Aorta (tissue), 5 donors: ENCODE measurements at regions not wholly inside any gene's neighbourhood (a gene's known extent, or its start where the extent isn't known, plus 50 kb on each side); places are given as distances from the start of the nearest gene placed in this dataset.

Source experiments
- ATAC-seq: fragments of 200-7000 bp; cut with Tn5 transposase; one replicate; pipeline ENCODE4 v1.9.1; 2022; ENCODE audit warnings: moderate library complexity; ENCODE audit not compliant: low FRiP score
- DNase-seq, 2 donors: peaks; one replicate each; pipeline ENCODE4 v3.0.0-alpha.2; 2020
- H3K27ac ChIP-seq, 2 donors: one replicate each; pipeline ENCODE4 v1.5.1; 2013; ENCODE audit warnings: low read length in 2 of 2, mild to moderate bottlenecking in 2 of 2, moderate library complexity in 2 of 2, control low read depth in 1 of 2, inconsistent platforms in 1 of 2, low read depth in 1 of 2
- H3K27me3 ChIP-seq, 2 donors: one replicate each; pipeline ENCODE4 v1.6.1; 2013; ENCODE audit warnings: control low read depth in 1 of 2, low read length in 1 of 2, mild to moderate bottlenecking in 1 of 2, moderate library complexity in 1 of 2; ENCODE audit not compliant: insufficient read depth in 2 of 2, control insufficient read depth in 1 of 2
- H3K36me3 ChIP-seq, 2 donors: one replicate each; pipeline ENCODE4 v1.6.1; 2013; ENCODE audit warnings: control low read depth in 1 of 2, low read length in 1 of 2, mild to moderate bottlenecking in 1 of 2; ENCODE audit not compliant: insufficient read depth in 2 of 2, control insufficient read depth in 1 of 2
- H3K4me1 ChIP-seq, 2 donors: one replicate each; pipeline ENCODE4 v1.6.1; 2013; ENCODE audit warnings: low read length in 2 of 2, control low read depth in 1 of 2, mild to moderate bottlenecking in 1 of 2, moderate library complexity in 1 of 2; ENCODE audit not compliant: insufficient read depth in 2 of 2, control insufficient read depth in 1 of 2
- H3K4me3 ChIP-seq, 2 donors: one replicate each; pipeline ENCODE4 v1.5.1; 2013; ENCODE audit warnings: low read length in 2 of 2, control low read depth in 1 of 2, mild to moderate bottlenecking in 1 of 2
- H3K9me3 ChIP-seq: one replicate; pipeline ENCODE4 v1.6.1; 2013; ENCODE audit warnings: mild to moderate bottlenecking, low read length; ENCODE audit not compliant: control insufficient read depth
- WGBS, 2 donors: extraction: QIAGEN DNeasy Blood & Tissue Kit; methylation state at CpG; one replicate each; pipeline ENCODE4 v1.1.7; 2013; 5-methylcytosine and 5-hydroxymethylcytosine counted together
- intact Hi-C, 2 donors: fragments of 100-400 bp; cut with DNase I; formaldehyde crosslinking; loops; one replicate each; pipeline versions ENCODE4 v1.14.2 to v1.15.0; 2022
- donor health status: healthy with polysubstance abuse.
- donor health status: Bipolar disorder and iron deficiency.
- donor health status: DM: no; HTN: no; CAD: no.
- donor health status: DM: no; HTN: no; CAD: no.
- donor health status: DM: yes; HTN: yes; CAD: no.

- 98 to 100% methylated on average over 1 of the region's 1 CpG for WGBS, 2 donors
- DNase-seq, result no peak
- intact Hi-C loops, result no loop called here
- no peak for ATAC-seq
- peaks cover 0 to 5% of the 10 kb centered on the region in 2 donors for H3K4me1 ChIP-seq
- no peaks in the 10 kb centered on the region for H3K27me3 ChIP-seq
- H3K27ac ChIP-seq, result no peak overlapping the region
- H3K9me3 ChIP-seq, result no peaks in the 10 kb centered on the region
- no peaks in the 10 kb centered on the region for H3K36me3 ChIP-seq
- no peak overlapping the region for H3K4me3 ChIP-seq
Measured at GRCh38 chr6:121579478-121579877, 144.0 kb downstream of the GJA1 start.

GRCh38 chr6:121581327-121581726 lies 145.9 kb downstream of the GJA1 start:
- H3K4me1 ChIP-seq, result peaks cover 0 to 5% of the 10 kb centered on the region in 2 donors
- no peak overlapping the region for H3K4me3 ChIP-seq
- DNase-seq, result no peak
- no peaks in the 10 kb centered on the region for H3K27me3 ChIP-seq
- H3K27ac ChIP-seq, result no peak overlapping the region
- no peaks in the 10 kb centered on the region for H3K9me3 ChIP-seq
- ATAC-seq, result no peak
- H3K36me3 ChIP-seq, result no peaks in the 10 kb centered on the region
- intact Hi-C loops, result loop anchor here in 1 of 2 donors (5.0 to 10.0 kb wide), 2 partner anchors 34 to 137 kb away; no protein-coding TSS in a partner anchor
- WGBS, 2 donors, result 87 to 92% methylated on average over 2 of the region's 2 CpGs

- H3K27me3 ChIP-seq, result no peaks in the 10 kb centered on the region
- WGBS, 2 donors, result 53 to 56% methylated on average over 3 of the region's 3 CpGs
- no peaks in the 10 kb centered on the region for H3K9me3 ChIP-seq
- no peak overlapping the region for H3K27ac ChIP-seq
- no peaks in the 10 kb centered on the region for H3K36me3 ChIP-seq
- intact Hi-C loops, result loop anchor here in 1 of 2 donors (5.0 to 10.0 kb wide), 2 partner anchors 35 to 137 kb away; no protein-coding TSS in a partner anchor
- no peak for DNase-seq
- H3K4me3 ChIP-seq, result no peak overlapping the region
- peaks cover 0 to 5% of the 10 kb centered on the region in 2 donors for H3K4me1 ChIP-seq
- no peak for ATAC-seq
Measured at GRCh38 chr6:121582262-121582661, 146.8 kb downstream of the GJA1 start.

GRCh38 chr6:121584586-121585369 lies 149.3 kb downstream of the GJA1 start:
- H3K4me3 ChIP-seq, result no peak overlapping the region
- no peak overlapping the region for H3K27ac ChIP-seq
- ATAC-seq (peak; percentile 53), DNase-seq (no peak)
- intact Hi-C loops, result loop anchor here (5.0 to 10.0 kb wide), 3 partner anchors 37 to 140 kb away; no protein-coding TSS in a partner anchor
- H3K4me1 ChIP-seq, result peaks cover 0 to 5% of the 10 kb centered on the region in 2 donors
- no peaks in the 10 kb centered on the region for H3K27me3 ChIP-seq
- no peaks in the 10 kb centered on the region for H3K9me3 ChIP-seq
- 19 to 31% methylated on average over 4 of the region's 4 CpGs for WGBS, 2 donors
- no peaks in the 10 kb centered on the region for H3K36me3 ChIP-seq

- Histone ChIP-seq H3K27me3 (no peaks in the 10 kb centered on the region), H3K4me1 (peaks cover 1 to 14% of the 10 kb centered on the region in 2 donors), H3K9me3 (no peaks in the 10 kb centered on the region), H3K4me3 (no peak overlapping the region), H3K27ac (no peak overlapping the region), H3K36me3 (no peaks in the 10 kb centered on the region)
- intact Hi-C loops, result no loop called here
- ATAC-seq (no peak), DNase-seq (no peak)
- 33 to 41% methylated on average over 2 of the region's 2 CpGs for WGBS, 2 donors
Measured at GRCh38 chr6:121590438-121590837, 155.0 kb downstream of the GJA1 start.

GRCh38 chr6:121590916-121591315 lies 155.5 kb downstream of the GJA1 start:
- Histone ChIP-seq H3K4me3 (no peak overlapping the region), H3K27me3 (no peaks in the 10 kb centered on the region), H3K27ac (no peak overlapping the region), H3K4me1 (peaks cover 1 to 14% of the 10 kb centered on the region in 2 donors), H3K36me3 (no peaks in the 10 kb centered on the region), H3K9me3 (no peaks in the 10 kb centered on the region)
- DNase-seq (no peak), ATAC-seq (no peak)
- intact Hi-C loops, result no loop called here
- WGBS, 2 donors, result 97 to 98% methylated on average over 4 of the region's 4 CpGs

- intact Hi-C loops, result no loop called here
- Histone ChIP-seq H3K4me3 (no peak overlapping the region), H3K27ac (no peak overlapping the region), H3K36me3 (no peaks in the 10 kb centered on the region), H3K27me3 (no peaks in the 10 kb centered on the region), H3K4me1 (peaks cover 1 to 14% of the 10 kb centered on the region in 2 donors), H3K9me3 (no peaks in the 10 kb centered on the region)
- DNase-seq, result no peak
- no peak for ATAC-seq
- 81 to 84% methylated on average over 7 of the region's 7 CpGs for WGBS, 2 donors
Measured at GRCh38 chr6:121592261-121592935, 157.0 kb downstream of the GJA1 start.

GRCh38 chr6:121593011-121593641 lies 157.7 kb downstream of the GJA1 start:
- 16 to 22% methylated on average over 3 of the region's 3 CpGs for WGBS, 2 donors
- no peak for DNase-seq
- H3K9me3 ChIP-seq, result no peaks in the 10 kb centered on the region
- H3K36me3 ChIP-seq, result no peaks in the 10 kb centered on the region
- no peak overlapping the region for H3K4me3 ChIP-seq
- no peak for ATAC-seq
- H3K4me1 ChIP-seq, result peaks cover 1 to 14% of the 10 kb centered on the region in 2 donors
- no peak overlapping the region for H3K27ac ChIP-seq
- intact Hi-C loops, result no loop called here
- H3K27me3 ChIP-seq, result no peaks in the 10 kb centered on the region
